Testis (tissue), 2 donors: ENCODE measurements at regions not wholly inside any gene's neighbourhood (a gene's known extent, or its start where the extent isn't known, plus 50 kb on each side); places are given as distances from the start of the nearest gene placed in this dataset.

Source experiments
- POLR2A ChIP-seq: fragments of 450-650 bp; IDR thresholded peaks from one replicate; pipeline ENCODE4 v1.6.1; 2017; ENCODE audit warnings: antibody characterized with exemption, mild to moderate bottlenecking, moderate library complexity
- TF ChIP-seq, protein P1 (sequence below), 3 experiments: fragments of 450-650 bp in 2 of 3; fragments of 200-600 bp in 1 of 3; sonication (generic) in 1 of 3; IDR thresholded peaks; one replicate each; pipeline ENCODE4 v1.5.1; 2016 to 2019; ENCODE audit warnings: antibody characterized with exemption in 3 of 3, mild to moderate bottlenecking in 2 of 3, moderate library complexity in 1 of 3

DNA sequence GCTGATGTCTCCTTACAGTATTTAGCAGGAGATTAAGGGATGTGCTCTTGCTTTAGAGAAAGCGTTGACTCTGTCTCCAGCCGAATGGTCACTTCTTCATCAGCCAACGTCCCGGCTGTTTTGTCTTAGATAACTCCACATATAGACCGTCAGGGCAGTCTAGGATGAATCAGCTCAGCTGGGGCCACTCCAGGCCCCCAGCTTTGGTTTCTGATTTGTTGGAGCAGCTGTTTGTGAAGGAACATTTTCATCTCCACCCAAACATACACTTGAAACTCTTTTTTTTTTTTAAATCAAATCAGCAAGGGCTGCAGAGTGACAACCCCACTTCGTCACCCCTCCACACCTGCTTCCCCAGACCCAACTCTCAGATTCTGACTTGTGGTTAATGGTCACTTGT lies 206.1 kb upstream of the GALNT2 start:
- TF ChIP-seq, protein P1, sequence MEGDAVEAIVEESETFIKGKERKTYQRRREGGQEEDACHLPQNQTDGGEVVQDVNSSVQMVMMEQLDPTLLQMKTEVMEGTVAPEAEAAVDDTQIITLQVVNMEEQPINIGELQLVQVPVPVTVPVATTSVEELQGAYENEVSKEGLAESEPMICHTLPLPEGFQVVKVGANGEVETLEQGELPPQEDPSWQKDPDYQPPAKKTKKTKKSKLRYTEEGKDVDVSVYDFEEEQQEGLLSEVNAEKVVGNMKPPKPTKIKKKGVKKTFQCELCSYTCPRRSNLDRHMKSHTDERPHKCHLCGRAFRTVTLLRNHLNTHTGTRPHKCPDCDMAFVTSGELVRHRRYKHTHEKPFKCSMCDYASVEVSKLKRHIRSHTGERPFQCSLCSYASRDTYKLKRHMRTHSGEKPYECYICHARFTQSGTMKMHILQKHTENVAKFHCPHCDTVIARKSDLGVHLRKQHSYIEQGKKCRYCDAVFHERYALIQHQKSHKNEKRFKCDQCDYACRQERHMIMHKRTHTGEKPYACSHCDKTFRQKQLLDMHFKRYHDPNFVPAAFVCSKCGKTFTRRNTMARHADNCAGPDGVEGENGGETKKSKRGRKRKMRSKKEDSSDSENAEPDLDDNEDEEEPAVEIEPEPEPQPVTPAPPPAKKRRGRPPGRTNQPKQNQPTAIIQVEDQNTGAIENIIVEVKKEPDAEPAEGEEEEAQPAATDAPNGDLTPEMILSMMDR (IDR thresholded peaks at IDR 0.05), result no peak
- TF ChIP-seq POLR2A, result no peak
